Activated T-cell treated with anti-CD3 and anti-CD28 coated beads, Interleukin-2, amount 50 U/mL, for 48 hours (primary cell): ENCODE measurements at regions not wholly inside any gene's neighbourhood (a gene's known extent, or its start where the extent isn't known, plus 50 kb on each side); places are given as distances from the start of the nearest gene placed in this dataset.
"Not testable (repeated sequence)": the region's sequence is repeated elsewhere in the genome, so short reads cannot be mapped to it uniquely, and the experiment has no call there.

Source experiments
- DNase-seq, 2 experiments: peaks; one replicate each; pipeline ENCODE4 v3.0.0-alpha.2; 2020

- DNase-seq = not testable (repeated sequence)
These were observed 136.6 kb upstream of the TP53TG3D start for GRCh38 chr16:32116533-32116932.

- DNase-seq = not testable (repeated sequence)
These were observed 132.7 kb upstream of the TP53TG3D start for GRCh38 chr16:32120372-32120771.

- not testable (repeated sequence) for DNase-seq
These were observed 132.3 kb upstream of the TP53TG3D start for GRCh38 chr16:32120779-32121178.

GRCh38 chr16:32121273-32121900 is 131.7 kb upstream of the TP53TG3D start:
- not testable (repeated sequence) for DNase-seq

- not testable (repeated sequence) for DNase-seq
These were observed 100.7 kb upstream of the TP53TG3D start for GRCh38 chr16:32152434-32152833.

GRCh38 chr16:32187918-32188669 is 65.0 kb upstream of the TP53TG3D start:
- not testable (repeated sequence) for DNase-seq

GRCh38 chr16:32202585-32202984 is 50.5 kb upstream of the TP53TG3D start:
- DNase-seq = not testable (repeated sequence)
